CD4-positive, alpha-beta T cell treated with Interleukin-17A for 1 hour (primary cell): ENCODE measurements at regions not wholly inside any gene's neighbourhood (a gene's known extent, or its start where the extent isn't known, plus 50 kb on each side); places are given as distances from the start of the nearest gene placed in this dataset.
A peak's percentile ranks its signal among the peaks of the same experiment; 100 is the strongest.

ENCODE experiments used
- DNase-seq: peaks from one replicate; pipeline ENCODE4 v3.0.0-alpha.2; 2020

DNA sequence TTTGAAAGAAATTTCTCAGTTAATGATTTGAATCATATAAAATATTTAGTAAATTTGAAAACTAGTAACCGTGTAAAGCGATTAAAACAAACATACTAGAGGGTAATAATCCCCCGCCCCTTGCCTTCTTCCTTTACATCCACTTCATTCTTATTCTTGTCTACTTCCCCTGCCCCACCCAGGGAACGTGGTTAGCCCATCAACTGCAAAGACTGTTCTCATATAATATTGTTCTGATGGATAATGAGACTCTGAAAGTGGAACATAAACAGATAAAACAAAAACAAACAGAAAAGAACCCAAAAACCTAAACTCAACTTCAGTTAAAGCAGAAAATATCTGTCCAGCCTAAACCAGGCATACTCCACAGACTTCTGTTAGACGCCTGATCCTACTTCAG lies 108.1 kb upstream of the GTF2H2C_2 start:
- DNase-seq = peak; percentile 0
